ENCODE measurements at regions not wholly inside any gene's neighbourhood (a gene's known extent, or its start where the extent isn't known, plus 50 kb on each side); places are given as distances from the start of the nearest gene placed in this dataset.

- H3K27ac ChIP-seq, result no peak overlapping the region
- TF ChIP-seq, protein P1, sequence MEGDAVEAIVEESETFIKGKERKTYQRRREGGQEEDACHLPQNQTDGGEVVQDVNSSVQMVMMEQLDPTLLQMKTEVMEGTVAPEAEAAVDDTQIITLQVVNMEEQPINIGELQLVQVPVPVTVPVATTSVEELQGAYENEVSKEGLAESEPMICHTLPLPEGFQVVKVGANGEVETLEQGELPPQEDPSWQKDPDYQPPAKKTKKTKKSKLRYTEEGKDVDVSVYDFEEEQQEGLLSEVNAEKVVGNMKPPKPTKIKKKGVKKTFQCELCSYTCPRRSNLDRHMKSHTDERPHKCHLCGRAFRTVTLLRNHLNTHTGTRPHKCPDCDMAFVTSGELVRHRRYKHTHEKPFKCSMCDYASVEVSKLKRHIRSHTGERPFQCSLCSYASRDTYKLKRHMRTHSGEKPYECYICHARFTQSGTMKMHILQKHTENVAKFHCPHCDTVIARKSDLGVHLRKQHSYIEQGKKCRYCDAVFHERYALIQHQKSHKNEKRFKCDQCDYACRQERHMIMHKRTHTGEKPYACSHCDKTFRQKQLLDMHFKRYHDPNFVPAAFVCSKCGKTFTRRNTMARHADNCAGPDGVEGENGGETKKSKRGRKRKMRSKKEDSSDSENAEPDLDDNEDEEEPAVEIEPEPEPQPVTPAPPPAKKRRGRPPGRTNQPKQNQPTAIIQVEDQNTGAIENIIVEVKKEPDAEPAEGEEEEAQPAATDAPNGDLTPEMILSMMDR (IDR thresholded peaks at IDR 0.05), result no peak
- H3K36me3 ChIP-seq, result no peaks in the 10 kb centered on the region
- H3K9me3 ChIP-seq, result peaks cover 0 to 8% of the 10 kb centered on the region in 2 donors
- no peaks in the 10 kb centered on the region for H3K4me1 ChIP-seq
- DNase-seq (ENCODE audit: low spot score), result no peak
- no peaks in the 10 kb centered on the region for H3K27me3 ChIP-seq
- no peak overlapping the region for H3K4me3 ChIP-seq
These were observed 217.9 kb downstream of the SPATA31D1 start for GRCh38 chr9:82206490-82206889.

GRCh38 chr9:82206946-82207345, 218.4 kb downstream of the SPATA31D1 start:
- no peak for DNase-seq (ENCODE audit: low spot score)
- H3K4me1 ChIP-seq, result no peaks in the 10 kb centered on the region
- H3K36me3 ChIP-seq, result no peaks in the 10 kb centered on the region
- H3K4me3 ChIP-seq, result no peak overlapping the region
- H3K27me3 ChIP-seq, result no peaks in the 10 kb centered on the region
- H3K27ac ChIP-seq, result no peak overlapping the region
- H3K9me3 ChIP-seq, result peaks cover 0 to 8% of the 10 kb centered on the region in 2 donors
- TF ChIP-seq, protein P1 (IDR thresholded peaks at IDR 0.05), result no peak

DNA sequence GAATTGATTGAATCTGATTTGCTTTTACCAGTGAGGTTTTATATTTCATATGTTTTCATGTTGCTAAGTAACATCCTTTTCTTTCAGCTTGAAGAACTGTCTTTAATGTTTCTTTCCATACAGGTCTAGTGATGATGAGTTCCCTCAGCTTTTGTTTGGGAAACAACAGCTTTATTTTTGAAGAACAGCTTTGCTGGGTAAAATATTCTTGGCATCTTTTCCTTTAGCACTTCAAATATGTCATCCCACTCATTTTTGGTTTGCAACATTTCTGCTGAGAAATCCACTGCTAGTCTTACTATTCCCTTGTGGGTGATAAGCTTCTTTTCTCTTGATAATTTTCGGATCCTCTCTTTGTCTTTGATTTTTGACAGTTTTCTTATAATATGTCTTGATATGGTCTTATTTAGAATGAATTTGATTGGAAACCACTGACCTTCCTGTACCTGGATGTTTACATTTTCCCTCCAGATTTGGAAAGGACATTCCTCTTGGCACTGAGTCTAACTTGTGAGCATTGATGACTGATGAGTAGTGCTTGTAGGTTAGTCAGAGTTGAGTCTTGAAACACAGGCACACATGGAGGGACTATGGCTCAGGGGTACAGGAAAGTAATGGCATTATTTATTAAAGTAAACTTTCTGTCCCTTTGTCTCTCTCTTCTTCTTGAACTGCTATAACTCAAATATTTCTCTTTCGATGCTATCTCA, 220.3 kb downstream of the SPATA31D1 start:
- H3K36me3 ChIP-seq, result no peaks in the 10 kb centered on the region
- no peaks in the 10 kb centered on the region for H3K4me1 ChIP-seq
- H3K27ac ChIP-seq, result no peak overlapping the region
- H3K9me3 ChIP-seq, result peaks cover 0 to 17% of the 10 kb centered on the region in 2 donors
- no peaks in the 10 kb centered on the region for H3K27me3 ChIP-seq
- no peak for DNase-seq (ENCODE audit: low spot score)
- TF ChIP-seq, protein P1 (IDR thresholded peaks at IDR 0.05), result no peak
- no peak overlapping the region for H3K4me3 ChIP-seq

DNA sequence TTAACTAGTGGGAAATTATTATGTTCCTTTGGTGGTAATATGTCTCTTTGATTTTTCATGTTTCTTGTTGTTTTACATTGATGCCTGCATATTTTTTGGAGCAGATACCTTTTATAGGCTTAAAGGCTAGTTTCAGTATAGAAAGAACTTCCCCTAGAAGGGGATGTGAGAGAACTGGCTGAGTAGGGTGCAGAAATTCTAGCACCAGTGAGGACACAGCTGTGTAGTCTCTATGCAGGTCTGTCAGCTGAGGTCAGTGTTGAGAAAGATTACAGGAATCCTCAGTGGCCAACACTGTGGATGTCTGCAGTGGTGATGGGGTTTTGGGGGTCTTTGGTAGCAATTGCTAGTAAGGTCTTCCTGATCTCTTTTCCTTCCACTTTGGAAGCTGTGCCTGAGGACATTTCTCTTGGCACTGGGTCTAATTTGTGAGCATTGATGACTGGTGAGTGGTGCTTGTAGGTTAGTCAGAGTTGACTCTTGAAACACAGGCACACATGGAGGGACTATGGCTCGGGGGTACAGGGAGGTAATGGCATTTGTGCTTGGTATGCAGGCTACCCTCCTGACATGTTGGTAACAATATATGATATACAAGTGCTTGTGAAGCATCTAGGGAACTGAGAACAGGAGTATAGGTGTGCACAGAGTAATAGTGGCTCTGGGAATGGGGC, 221.4 kb downstream of the SPATA31D1 start:
- Histone ChIP-seq H3K27me3 (no peaks in the 10 kb centered on the region), H3K9me3 (peaks cover 0 to 17% of the 10 kb centered on the region in 2 donors), H3K4me1 (no peaks in the 10 kb centered on the region), H3K4me3 (no peak overlapping the region), H3K36me3 (no peaks in the 10 kb centered on the region), H3K27ac (no peak overlapping the region)
- DNase-seq (ENCODE audit: low spot score), result no peak
- TF ChIP-seq, protein P1 (IDR thresholded peaks at IDR 0.05), result no peak

GRCh38 chr9:82212885-82213284, 224.3 kb downstream of the SPATA31D1 start:
- TF ChIP-seq, protein P1 (IDR thresholded peaks at IDR 0.05), result no peak
- Histone ChIP-seq H3K27me3 (no peaks in the 10 kb centered on the region), H3K4me3 (no peak overlapping the region), H3K9me3 (peaks cover 0 to 17% of the 10 kb centered on the region in 2 donors), H3K27ac (no peak overlapping the region), H3K4me1 (no peaks in the 10 kb centered on the region), H3K36me3 (no peaks in the 10 kb centered on the region)
- no peak for DNase-seq (ENCODE audit: low spot score)

All from right atrium auricular region (tissue), 2 donors.